HG02870 (cell line): ENCODE measurements at regions not wholly inside any gene's neighbourhood (a gene's known extent, or its start where the extent isn't known, plus 50 kb on each side); places are given as distances from the start of the nearest gene placed in this dataset.

Source experiments
- ATAC-seq: cut with Tn5 transposase; IDR thresholded peaks from one replicate; pipeline ENCODE4 v1.9.1; 2021; ENCODE audit warnings: mild to moderate bottlenecking, moderate library complexity; ENCODE audit not compliant: unreplicated experiment

GRCh38 chr2:198712485-198712884 is 745.3 kb downstream of the SATB2 start:
- no peak for ATAC-seq

- ATAC-seq = no peak
These were observed 746.3 kb downstream of the SATB2 start for GRCh38 chr2:198711484-198711883.

GRCh38 chr2:198710562-198710961 is 747.2 kb downstream of the SATB2 start:
- no peak for ATAC-seq

- no peak for ATAC-seq
These were observed 751.2 kb downstream of the SATB2 start for GRCh38 chr2:198706476-198707082.

- no peak for ATAC-seq
These were observed 754.5 kb downstream of the SATB2 start for GRCh38 chr2:198703281-198703680.

GRCh38 chr2:198702796-198703195 is 754.9 kb downstream of the SATB2 start:
- no peak for ATAC-seq

GRCh38 chr2:198701481-198701880 is 756.3 kb downstream of the SATB2 start:
- ATAC-seq = no peak

GRCh38 chr2:198700319-198700718 is 757.4 kb downstream of the SATB2 start:
- ATAC-seq = no peak

- no peak for ATAC-seq
These were observed 759.5 kb downstream of the SATB2 start for GRCh38 chr2:198698230-198698629.

GRCh38 chr2:198697794-198698193 is 759.9 kb downstream of the SATB2 start:
- ATAC-seq = no peak

- ATAC-seq = no peak
These were observed 760.5 kb downstream of the SATB2 start for GRCh38 chr2:198697218-198697617.

- no peak for ATAC-seq
These were observed 761.9 kb downstream of the SATB2 start for GRCh38 chr2:198695879-198696278.

- no peak for ATAC-seq
These were observed 764.7 kb downstream of the SATB2 start for GRCh38 chr2:198692907-198693510.

GRCh38 chr2:198691236-198691635 is 766.5 kb downstream of the SATB2 start:
- ATAC-seq = no peak

GRCh38 chr2:198664321-198664720 is 793.4 kb downstream of the SATB2 start:
- no peak for ATAC-seq

GRCh38 chr2:198662905-198663304 is 794.8 kb downstream of the SATB2 start:
- no peak for ATAC-seq

- ATAC-seq = no peak
These were observed 797.2 kb downstream of the SATB2 start for GRCh38 chr2:198660501-198660900.

GRCh38 chr2:198659096-198659870 is 798.5 kb downstream of the SATB2 start:
- no peak for ATAC-seq

GRCh38 chr2:198657512-198658121 is 800.1 kb downstream of the SATB2 start:
- no peak for ATAC-seq

GRCh38 chr2:198656869-198657268 is 800.9 kb downstream of the SATB2 start:
- no peak for ATAC-seq

GRCh38 chr2:198654646-198655045 is 803.1 kb downstream of the SATB2 start:
- ATAC-seq = no peak

GRCh38 chr2:198653311-198653710 is 804.4 kb downstream of the SATB2 start:
- ATAC-seq = no peak
